Prostate gland (tissue), 2 donors: ENCODE measurements at regions not wholly inside any gene's neighbourhood (a gene's known extent, or its start where the extent isn't known, plus 50 kb on each side); places are given as distances from the start of the nearest gene placed in this dataset.
"Not testable (repeated sequence)": the region's sequence is repeated elsewhere in the genome, so short reads cannot be mapped to it uniquely, and the experiment has no call there.

Source experiments
- POLR2A ChIP-seq: fragments of 450-650 bp; IDR thresholded peaks from one replicate; pipeline ENCODE4 v1.6.1; 2016; ENCODE audit warnings: antibody characterized with exemption, mild to moderate bottlenecking
- POLR2AphosphoS5 ChIP-seq: sonication (generic); formaldehyde crosslinking; IDR thresholded peaks from one replicate; pipeline ENCODE4 v1.6.1; 2017; ENCODE audit warnings: antibody characterized with exemption
- TF ChIP-seq, protein P1 (sequence below), 4 experiments: fragments of 200-600 bp in 2 of 4; fragments of 450-650 bp in 2 of 4; sonication (generic) in 2 of 4; IDR thresholded peaks; 1 replicate in 3 of 4; 2 replicates in 1 of 4; pipeline ENCODE4 v1.5.1; 2016 to 2019; ENCODE audit warnings: antibody characterized with exemption in 4 of 4, mild to moderate bottlenecking in 2 of 4, moderate library complexity in 2 of 4

DNA sequence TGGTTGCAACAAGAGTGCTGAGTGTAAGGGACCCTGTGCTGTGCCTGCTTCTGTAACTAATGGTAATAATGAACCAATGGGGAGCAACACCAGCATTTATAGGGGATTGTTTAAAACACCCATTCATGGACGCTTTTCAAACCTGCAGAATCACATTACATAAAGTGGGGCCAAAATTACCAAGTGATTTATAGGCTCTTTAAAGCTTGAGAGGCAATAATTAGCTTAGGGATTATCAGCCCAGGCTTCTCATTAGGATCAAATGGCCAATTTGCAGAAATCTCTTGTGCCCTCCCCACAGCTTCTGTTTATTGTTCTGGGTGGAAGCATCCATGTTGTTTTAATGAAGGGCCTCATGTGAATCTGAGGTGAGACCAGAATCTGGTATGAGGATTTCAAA, 125.5 kb downstream of the ZNF486 start:
- TF ChIP-seq, protein P1, sequence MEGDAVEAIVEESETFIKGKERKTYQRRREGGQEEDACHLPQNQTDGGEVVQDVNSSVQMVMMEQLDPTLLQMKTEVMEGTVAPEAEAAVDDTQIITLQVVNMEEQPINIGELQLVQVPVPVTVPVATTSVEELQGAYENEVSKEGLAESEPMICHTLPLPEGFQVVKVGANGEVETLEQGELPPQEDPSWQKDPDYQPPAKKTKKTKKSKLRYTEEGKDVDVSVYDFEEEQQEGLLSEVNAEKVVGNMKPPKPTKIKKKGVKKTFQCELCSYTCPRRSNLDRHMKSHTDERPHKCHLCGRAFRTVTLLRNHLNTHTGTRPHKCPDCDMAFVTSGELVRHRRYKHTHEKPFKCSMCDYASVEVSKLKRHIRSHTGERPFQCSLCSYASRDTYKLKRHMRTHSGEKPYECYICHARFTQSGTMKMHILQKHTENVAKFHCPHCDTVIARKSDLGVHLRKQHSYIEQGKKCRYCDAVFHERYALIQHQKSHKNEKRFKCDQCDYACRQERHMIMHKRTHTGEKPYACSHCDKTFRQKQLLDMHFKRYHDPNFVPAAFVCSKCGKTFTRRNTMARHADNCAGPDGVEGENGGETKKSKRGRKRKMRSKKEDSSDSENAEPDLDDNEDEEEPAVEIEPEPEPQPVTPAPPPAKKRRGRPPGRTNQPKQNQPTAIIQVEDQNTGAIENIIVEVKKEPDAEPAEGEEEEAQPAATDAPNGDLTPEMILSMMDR (IDR thresholded peaks at IDR 0.05), result not testable (repeated sequence)
- not testable (repeated sequence) for TF ChIP-seq POLR2A, POLR2AphosphoS5
